Spleen (tissue), 11 donors: ENCODE measurements at regions not wholly inside any gene's neighbourhood (a gene's known extent, or its start where the extent isn't known, plus 50 kb on each side); places are given as distances from the start of the nearest gene placed in this dataset.

Experiments used
- DNase-seq: peaks from one replicate; pipeline ENCODE4 v3.0.0-alpha.2; 2020
- H3K27ac ChIP-seq, 8 donors: fragments of 200-600 bp; sonication (generic) in 7 of 8; 1 replicate in 4 of 8; 2 replicates in 4 of 8; pipeline versions ENCODE4 v1.5.0 to v1.8.0; 2016 to 2021; ENCODE audit warnings: inconsistent platforms in 4 of 8, mild to moderate bottlenecking in 4 of 8, moderate library complexity in 1 of 8
- H3K27me3 ChIP-seq, 7 donors: fragments of 200-600 bp; sonication (generic) in 6 of 7; replicated peaks in 1 of 7; 1 replicate in 4 of 7; 2 replicates in 3 of 7; pipeline versions ENCODE4 v1.5.0 to v1.8.0; 2016 to 2021; ENCODE audit warnings: inconsistent platforms in 3 of 7, mild to moderate bottlenecking in 1 of 7
- H3K36me3 ChIP-seq, 6 donors: fragments of 200-600 bp; sonication (generic) in 5 of 6; 1 replicate in 4 of 6; 2 replicates in 2 of 6; pipeline versions ENCODE4 v1.5.0 to v1.8.0; 2016 to 2021; ENCODE audit warnings: inconsistent platforms in 2 of 6
- H3K4me1 ChIP-seq, 6 donors: fragments of 200-600 bp; sonication (generic) in 5 of 6; 1 replicate in 3 of 6; 2 replicates in 3 of 6; pipeline versions ENCODE4 v1.5.0 to v1.8.0; 2016 to 2021; ENCODE audit warnings: inconsistent platforms in 3 of 6
- H3K4me3 ChIP-seq, 8 donors: fragments of 200-600 bp; sonication (generic) in 7 of 8; 1 replicate in 4 of 8; 2 replicates in 4 of 8; pipeline versions ENCODE4 v1.5.0 to v1.8.0; 2016 to 2021; ENCODE audit warnings: inconsistent platforms in 4 of 8, mild to moderate bottlenecking in 4 of 8, moderate library complexity in 2 of 8
- H3K9me3 ChIP-seq, 8 donors: fragments of 200-600 bp; sonication (generic) in 7 of 8; 1 replicate in 4 of 8; 2 replicates in 4 of 8; pipeline versions ENCODE4 v1.5.0 to v1.8.0; 2016 to 2021; ENCODE audit warnings: inconsistent platforms in 4 of 8
- POLR2A ChIP-seq, 3 donors: fragments of 450-650 bp; IDR thresholded peaks; one replicate each; pipeline ENCODE4 v1.5.1; 2017; ENCODE audit warnings: antibody characterized with exemption in 3 of 3, mild to moderate bottlenecking in 1 of 3
- POLR2AphosphoS5 ChIP-seq, 3 donors: sonication (generic); formaldehyde crosslinking; IDR thresholded peaks; one replicate each; pipeline ENCODE4 v1.5.1; 2017; ENCODE audit warnings: antibody characterized with exemption in 3 of 3
- WGBS, 5 donors: extraction: QIAGEN DNeasy Blood & Tissue Kit in 3 of 5; methylation state at CpG; one replicate each; pipeline versions ENCODE4 v1.1.5 to v1.1.7; 2013 to 2018; 5-methylcytosine and 5-hydroxymethylcytosine counted together
- intact Hi-C: fragments of 100-400 bp; cut with DNase I; formaldehyde crosslinking; loops from one replicate; pipeline ENCODE4 v1.15.0; 2023; ENCODE audit warnings: low total_unique reads
- TF ChIP-seq, protein P1 (sequence below), 11 experiments: fragments of 200-600 bp in 7 of 11; fragments of 450-650 bp in 4 of 11; sonication (generic) in 4 of 11; IDR thresholded peaks in 8 of 11; conservative IDR thresholded peaks in 3 of 11; 1 replicate in 7 of 11; 2 replicates in 4 of 11; pipeline versions ENCODE4 v1.4.0 to v1.8.0; 2016 to 2021; ENCODE audit warnings: antibody characterized with exemption in 11 of 11, inconsistent platforms in 4 of 11, mild to moderate bottlenecking in 1 of 11
- donor health status: healthy with polysubstance abuse.
- donor health status: DM: no; HTN: no; CAD: no; lungs with moderate emphysema.
- donor health status: DM: no; HTN: no; CAD: no.
- donor health status: Bipolar disorder and iron deficiency.
- donor health status: healthy.
- donor health status: DM: no; HTN: no; CAD: no.
- donor health status: DM: yes; HTN: yes; CAD: no.

GRCh38 chr16:79312502-79312901 is 288.0 kb downstream of the MAF start:
- intact Hi-C loops = no loop called here
- TF ChIP-seq POLR2AphosphoS5 (IDR thresholded peaks at IDR 0.05) (no peak), POLR2A (IDR thresholded peaks at IDR 0.05) (no peak)
- TF ChIP-seq, protein P1, sequence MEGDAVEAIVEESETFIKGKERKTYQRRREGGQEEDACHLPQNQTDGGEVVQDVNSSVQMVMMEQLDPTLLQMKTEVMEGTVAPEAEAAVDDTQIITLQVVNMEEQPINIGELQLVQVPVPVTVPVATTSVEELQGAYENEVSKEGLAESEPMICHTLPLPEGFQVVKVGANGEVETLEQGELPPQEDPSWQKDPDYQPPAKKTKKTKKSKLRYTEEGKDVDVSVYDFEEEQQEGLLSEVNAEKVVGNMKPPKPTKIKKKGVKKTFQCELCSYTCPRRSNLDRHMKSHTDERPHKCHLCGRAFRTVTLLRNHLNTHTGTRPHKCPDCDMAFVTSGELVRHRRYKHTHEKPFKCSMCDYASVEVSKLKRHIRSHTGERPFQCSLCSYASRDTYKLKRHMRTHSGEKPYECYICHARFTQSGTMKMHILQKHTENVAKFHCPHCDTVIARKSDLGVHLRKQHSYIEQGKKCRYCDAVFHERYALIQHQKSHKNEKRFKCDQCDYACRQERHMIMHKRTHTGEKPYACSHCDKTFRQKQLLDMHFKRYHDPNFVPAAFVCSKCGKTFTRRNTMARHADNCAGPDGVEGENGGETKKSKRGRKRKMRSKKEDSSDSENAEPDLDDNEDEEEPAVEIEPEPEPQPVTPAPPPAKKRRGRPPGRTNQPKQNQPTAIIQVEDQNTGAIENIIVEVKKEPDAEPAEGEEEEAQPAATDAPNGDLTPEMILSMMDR (IDR thresholded peaks at IDR 0.05 in 8 of 11, conservative IDR thresholded peaks at IDR 0.05 in 3 of 11) = no peak
- 82 to 92% (median 86%) methylated on average over 11 of the region's 11 CpGs for WGBS, 5 donors
- Histone ChIP-seq H3K36me3 (no peaks in the 10 kb centered on the region), H3K27me3 (peaks cover 0 to 21% (median 0%) of the 10 kb centered on the region in 7 donors), H3K4me3 (no peak overlapping the region), H3K27ac (no peak overlapping the region), H3K9me3 (no peaks in the 10 kb centered on the region), H3K4me1 (peaks cover 0 to 22% (median 3%) of the 10 kb centered on the region in 6 donors)
- no peak for DNase-seq

DNA sequence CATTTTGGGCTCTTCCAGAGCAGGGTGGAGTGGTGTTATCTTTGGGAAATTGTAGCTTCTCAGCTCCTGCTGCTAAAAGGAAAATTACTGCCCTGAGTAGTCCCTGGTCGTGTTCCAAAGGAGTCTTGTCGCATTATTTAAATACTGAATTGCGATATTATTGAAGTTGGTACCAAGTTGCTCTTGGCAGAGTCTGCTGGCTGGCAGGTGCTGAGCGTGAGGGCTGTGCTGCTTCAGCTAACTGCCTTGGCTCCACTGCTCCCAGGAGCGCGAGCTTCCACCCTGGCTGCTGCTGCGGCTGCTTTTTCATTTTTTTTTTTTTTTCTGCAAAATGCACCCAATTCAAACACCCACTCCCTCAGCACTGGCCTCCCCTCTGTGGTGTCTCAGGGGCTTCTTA is 289.8 kb downstream of the MAF start:
- Histone ChIP-seq H3K36me3 (no peaks in the 10 kb centered on the region), H3K27me3 (peaks cover 0 to 14% (median 0%) of the 10 kb centered on the region in 7 donors), H3K9me3 (no peaks in the 10 kb centered on the region), H3K4me1 (peaks cover 0 to 14% (median under 1%) of the 10 kb centered on the region in 6 donors), H3K4me3 (no peak overlapping the region), H3K27ac (no peak overlapping the region)
- intact Hi-C loops = no loop called here
- no peak for TF ChIP-seq POLR2A (IDR thresholded peaks at IDR 0.05)
- TF ChIP-seq POLR2AphosphoS5 (IDR thresholded peaks at IDR 0.05) = no peak
- TF ChIP-seq, protein P1 (IDR thresholded peaks at IDR 0.05 in 8 of 11, conservative IDR thresholded peaks at IDR 0.05 in 3 of 11) = no peak
- DNase-seq = no peak
- WGBS, 5 donors = 93 to 98% (median 96%) methylated on average over 7 of the region's 7 CpGs

DNA sequence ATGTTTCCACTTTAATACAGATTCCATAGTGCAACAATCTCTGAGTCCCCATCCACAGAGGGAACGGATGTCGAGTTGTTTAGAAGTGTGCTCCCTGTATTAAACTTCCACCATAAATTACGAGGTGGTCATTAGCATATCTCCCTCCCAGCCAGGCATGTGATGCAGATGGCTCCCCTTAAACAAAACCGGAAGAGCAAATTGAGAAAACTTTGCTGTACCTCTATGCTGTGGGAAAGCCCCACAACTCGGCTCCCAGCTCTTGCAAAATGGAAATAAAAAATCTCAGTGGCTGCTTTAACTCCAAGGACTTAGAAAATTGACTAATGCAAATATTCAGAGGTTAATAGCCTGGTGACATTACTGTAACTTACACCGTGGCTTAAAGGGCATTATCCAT is 290.9 kb downstream of the MAF start:
- TF ChIP-seq POLR2AphosphoS5 (IDR thresholded peaks at IDR 0.05) = no peak
- TF ChIP-seq, protein P1 (IDR thresholded peaks at IDR 0.05 in 8 of 11, conservative IDR thresholded peaks at IDR 0.05 in 3 of 11) = no peak
- no peak overlapping the region for H3K27ac ChIP-seq
- no peaks in the 10 kb centered on the region for H3K36me3 ChIP-seq
- no peaks in the 10 kb centered on the region for H3K9me3 ChIP-seq
- peaks cover 0 to 13% (median 0%) of the 10 kb centered on the region in 6 donors for H3K4me1 ChIP-seq
- intact Hi-C loops = no loop called here
- no peak for DNase-seq
- WGBS, 5 donors = 44 to 55% (median 51%) methylated on average over 6 of the region's 6 CpGs
- no peak overlapping the region for H3K4me3 ChIP-seq
- peaks cover 0 to 3% (median 0%) of the 10 kb centered on the region in 7 donors for H3K27me3 ChIP-seq

DNA sequence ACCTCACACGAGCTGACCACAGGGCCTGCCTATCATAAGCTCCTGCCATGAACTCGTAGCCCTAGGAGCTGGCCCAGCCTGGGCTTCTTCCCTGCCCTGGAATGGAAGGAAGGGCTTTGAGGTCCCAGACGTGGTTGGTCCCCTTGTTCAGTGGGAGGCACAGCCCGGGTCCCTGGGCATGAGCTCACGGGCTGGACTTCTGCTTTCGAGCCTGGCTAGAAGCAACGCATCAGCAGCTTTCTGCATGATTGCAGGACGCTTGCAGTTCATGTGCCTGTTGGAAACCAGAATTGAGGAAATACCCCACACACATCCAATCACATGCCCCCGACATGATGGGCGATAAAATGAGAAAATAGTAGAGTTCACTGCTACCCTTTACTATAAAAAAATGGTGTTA is 293.3 kb downstream of the MAF start:
- H3K27me3 ChIP-seq = no peaks in the 10 kb centered on the region
- no peaks in the 10 kb centered on the region for H3K9me3 ChIP-seq
- H3K4me1 ChIP-seq = peaks cover 0 to 13% (median 0%) of the 10 kb centered on the region in 6 donors
- no peaks in the 10 kb centered on the region for H3K36me3 ChIP-seq
- no peak overlapping the region for H3K4me3 ChIP-seq
- H3K27ac ChIP-seq = peak overlapping the region in 2 of 8 donors; percentile 14 to 36
- peak; percentile 80 for DNase-seq
- peak in 2 of 3 donors; percentile 27 to 31 for TF ChIP-seq POLR2AphosphoS5 (IDR thresholded peaks at IDR 0.05)
- no peak for TF ChIP-seq POLR2A (IDR thresholded peaks at IDR 0.05)
- WGBS, 5 donors = 56 to 77% (median 72%) methylated on average over 8 to 10 of the region's 10 CpGs
- intact Hi-C loops = no loop called here

DNA sequence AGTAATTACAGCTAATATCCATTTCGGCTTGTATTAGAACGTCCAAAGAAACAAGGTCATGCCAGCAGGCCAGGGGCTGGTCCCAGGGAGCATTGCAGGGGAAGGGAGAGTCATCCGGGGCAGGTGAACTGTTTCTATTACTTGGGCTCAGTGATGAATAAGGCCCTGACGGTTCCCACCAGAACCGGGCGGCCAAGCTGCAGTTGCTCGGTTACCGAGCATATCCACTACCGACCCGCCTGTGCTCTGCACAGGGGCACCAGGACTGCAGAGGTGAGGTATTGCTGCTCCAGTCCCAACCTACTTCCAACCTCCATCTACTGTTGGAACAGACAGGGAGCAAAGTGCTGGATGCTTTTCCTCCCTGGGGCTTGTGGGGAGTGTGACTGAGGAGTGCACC is 295.5 kb downstream of the MAF start:
- WGBS, 5 donors = 87 to 97% (median 93%) methylated on average over 10 of the region's 10 CpGs

More for the DNA sequence above, 295.5 kb downstream of the MAF start:
- Histone ChIP-seq H3K27ac (no peak overlapping the region), H3K4me1 (peaks cover 0 to 8% (median 0%) of the 10 kb centered on the region in 6 donors), H3K4me3 (no peak overlapping the region), H3K27me3 (no peaks in the 10 kb centered on the region), H3K36me3 (no peaks in the 10 kb centered on the region), H3K9me3 (no peaks in the 10 kb centered on the region)
- no peak for TF ChIP-seq POLR2A (IDR thresholded peaks at IDR 0.05)
- TF ChIP-seq, protein P1 (IDR thresholded peaks at IDR 0.05 in 8 of 11, conservative IDR thresholded peaks at IDR 0.05 in 3 of 11) = no peak
- intact Hi-C loops = no loop called here
- DNase-seq = no peak
